NCI-H146 treated with DMSO at 0.1 percent for 48 hours (cell line): ENCODE measurements at regions not wholly inside any gene's neighbourhood (a gene's known extent, or its start where the extent isn't known, plus 50 kb on each side); places are given as distances from the start of the nearest gene placed in this dataset.
"Not testable (repeated sequence)": the region's sequence is repeated elsewhere in the genome, so short reads cannot be mapped to it uniquely, and the experiment has no call there.

ENCODE experiments used
- DNase-seq: peaks from one replicate; lab custom pipeline; 2025; ENCODE audit not compliant: unreplicated experiment; lab: John Stamatoyannopoulos, UW

- DNase-seq = no peak
These were observed 116.5 kb upstream of the OLIG3 start for GRCh38 chr6:137610702-137611101.

- DNase-seq = no peak
These were observed 129.1 kb upstream of the OLIG3 start for GRCh38 chr6:137623293-137623692.

DNA sequence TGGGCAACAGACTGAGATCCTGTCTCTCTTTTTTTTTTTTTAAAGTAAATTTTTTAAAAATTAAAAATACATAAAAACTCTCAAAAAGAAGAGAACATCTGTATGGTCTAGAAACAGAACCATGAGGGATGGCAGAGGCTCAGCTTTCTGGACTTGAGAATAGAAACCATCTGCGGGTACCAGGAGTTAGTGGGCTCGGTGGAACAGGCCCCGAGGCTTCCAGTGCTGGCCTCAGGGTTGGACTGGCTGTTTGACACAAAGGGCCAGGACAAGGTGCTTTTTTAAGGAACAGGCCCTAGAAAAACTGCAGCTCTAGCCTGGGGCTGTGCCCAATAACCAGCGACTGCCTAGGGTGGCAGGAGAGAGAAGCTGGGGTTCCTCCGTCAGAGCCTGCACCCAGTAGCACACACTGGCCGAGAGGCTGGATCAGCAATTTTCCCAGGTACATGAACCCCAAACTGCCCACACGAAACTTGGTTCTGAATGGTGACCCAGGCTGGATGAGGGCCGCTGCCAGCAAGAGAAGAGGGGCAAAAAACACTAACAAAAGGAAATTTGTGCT is 131.0 kb upstream of the OLIG3 start:
- no peak for DNase-seq

DNA sequence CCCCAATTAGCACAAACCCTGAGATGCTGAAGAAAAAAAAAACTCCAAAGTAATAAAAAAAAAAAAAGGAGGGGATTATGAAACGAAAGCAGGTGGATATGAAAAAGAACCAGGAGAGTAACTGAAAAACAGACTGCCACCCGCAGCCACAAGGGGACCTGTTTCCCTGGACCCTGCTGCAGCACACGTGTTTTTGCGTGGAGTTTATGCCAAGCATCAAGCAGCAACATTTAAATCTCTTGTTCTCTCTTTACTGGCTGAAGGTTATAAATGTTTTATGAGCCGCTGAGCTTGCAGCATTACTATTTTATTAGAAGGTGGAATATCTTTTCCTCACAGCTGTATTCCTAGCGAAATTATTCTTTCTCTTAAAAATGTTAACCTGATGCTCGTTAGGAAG is 131.6 kb upstream of the OLIG3 start:
- DNase-seq = no peak

- DNase-seq = no peak
These were observed 136.5 kb upstream of the OLIG3 start for GRCh38 chr6:137630666-137631065.

DNA sequence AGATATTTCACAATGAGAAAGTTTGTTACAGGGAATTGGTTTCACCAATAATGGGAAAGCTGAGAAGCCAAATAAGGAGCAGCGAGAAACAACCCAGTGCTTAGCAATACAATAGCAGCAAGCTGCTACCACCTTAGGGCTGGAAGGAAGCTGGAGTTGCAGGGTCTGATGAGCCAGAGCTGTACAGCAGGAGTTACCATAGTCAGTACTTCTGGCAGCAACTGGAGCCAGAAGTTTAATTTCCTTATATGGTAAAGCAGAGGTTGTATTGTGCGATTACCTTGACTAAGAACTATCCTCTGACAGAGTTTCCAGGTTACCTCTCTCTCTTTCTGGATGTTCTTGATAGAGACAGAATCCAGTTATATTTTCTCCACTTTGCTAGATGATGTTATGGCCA is 137.1 kb upstream of the OLIG3 start:
- DNase-seq = no peak

DNA sequence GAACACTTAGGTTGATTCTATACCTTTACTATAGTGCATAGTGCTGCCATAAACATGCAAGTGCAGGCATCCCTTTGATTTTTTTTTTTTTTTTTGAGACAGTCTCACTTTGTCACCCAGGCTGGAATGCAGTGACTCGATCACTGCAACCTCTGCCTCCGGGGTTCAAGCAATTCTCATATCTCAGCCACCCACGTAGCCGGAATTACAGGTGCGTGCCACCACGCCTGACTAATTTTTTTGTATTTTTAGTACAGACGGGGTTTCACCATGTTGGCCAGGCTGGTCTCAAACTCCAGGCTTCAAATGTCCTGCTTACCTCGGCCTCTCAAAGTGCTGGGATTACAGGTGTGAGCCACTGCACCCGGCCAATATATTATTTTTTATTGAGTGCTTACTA is 140.0 kb upstream of the OLIG3 start:
- not testable (repeated sequence) for DNase-seq

GRCh38 chr6:137637121-137637520 is 142.9 kb upstream of the OLIG3 start:
- no peak for DNase-seq

DNA sequence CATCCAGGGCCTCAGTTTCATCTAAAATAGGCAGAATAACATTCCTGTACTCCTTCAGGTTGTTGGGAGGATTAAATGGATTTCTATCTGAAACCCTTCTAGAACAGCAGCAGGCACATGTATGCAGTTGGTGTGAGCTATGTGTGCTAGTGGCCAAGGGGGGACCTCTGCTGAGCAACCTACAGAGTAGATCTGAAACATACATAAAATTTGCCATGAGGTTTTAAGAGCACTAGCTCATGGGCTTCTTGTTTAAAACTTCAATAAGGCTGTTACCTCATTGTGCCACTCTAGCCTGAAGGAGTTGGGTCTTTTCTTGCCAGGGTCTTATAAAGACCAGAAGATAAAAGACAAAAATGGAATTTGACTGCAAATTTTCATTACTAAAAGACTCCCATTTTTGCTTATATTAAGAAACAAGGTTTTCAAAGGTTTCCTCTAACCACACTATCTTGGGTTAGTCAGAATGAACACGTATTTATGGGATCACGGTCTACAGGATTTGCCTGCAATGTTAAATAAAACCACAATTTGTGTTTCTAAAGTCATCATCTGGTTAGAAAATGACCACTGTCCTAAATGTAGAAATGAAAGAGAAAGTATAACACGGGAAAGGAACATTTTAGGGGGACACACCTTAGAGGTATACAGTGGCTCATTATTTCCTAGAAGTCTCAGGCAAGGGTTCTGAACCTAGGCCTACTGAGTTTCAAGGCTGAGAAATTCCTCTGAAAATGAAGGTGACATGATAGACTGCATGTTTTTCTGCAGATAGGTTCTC is 144.9 kb upstream of the OLIG3 start:
- no peak for DNase-seq

- DNase-seq = no peak
These were observed 145.9 kb upstream of the OLIG3 start for GRCh38 chr6:137640086-137640485.

DNA sequence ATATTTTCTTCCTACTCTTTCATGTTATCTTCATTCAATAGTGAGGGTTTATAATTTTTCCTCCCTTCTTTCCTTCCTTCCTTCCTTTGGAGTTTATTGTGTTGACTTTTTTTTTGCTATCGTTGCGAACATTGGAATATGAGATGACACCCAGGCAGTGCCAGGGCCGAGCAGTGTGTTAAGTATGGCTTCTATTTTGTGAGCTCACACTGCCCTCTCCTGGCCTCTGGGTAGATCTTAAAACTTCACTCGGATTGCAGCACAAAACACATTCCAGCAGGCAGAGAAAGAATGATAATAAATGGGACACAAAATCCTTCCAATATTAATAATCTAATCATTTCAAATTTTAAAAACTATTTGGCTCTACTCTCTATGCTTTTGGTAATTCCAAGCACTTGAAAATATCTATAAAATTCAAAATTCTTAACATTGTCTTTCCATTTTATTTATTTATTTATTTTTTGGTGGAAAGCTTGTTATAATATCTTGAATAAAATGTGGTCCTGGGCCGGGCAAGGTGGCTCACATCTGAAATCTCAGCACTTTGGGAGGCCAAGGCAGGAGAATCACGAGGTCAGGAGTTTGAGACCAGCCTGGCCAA is 147.4 kb upstream of the OLIG3 start:
- DNase-seq = peak; percentile 41

DNA sequence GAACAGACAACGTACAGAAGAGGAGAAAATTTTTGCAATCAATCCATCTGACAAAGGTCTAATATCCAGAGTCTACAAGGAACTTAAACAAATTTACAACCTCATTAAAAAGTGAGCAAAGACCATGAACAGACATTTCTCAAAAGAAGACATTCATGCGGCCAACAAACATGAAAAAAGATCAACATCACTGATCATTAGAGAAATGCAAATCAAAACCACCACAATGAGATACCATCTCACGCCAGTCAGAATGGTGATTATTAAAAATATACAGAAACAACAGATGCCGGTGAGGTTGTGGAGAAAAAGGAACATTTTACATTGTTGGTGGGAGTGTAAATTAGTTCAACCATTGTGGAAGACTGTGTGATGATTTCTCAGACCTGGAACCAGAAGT is 149.0 kb upstream of the OLIG3 start:
- not testable (repeated sequence) for DNase-seq

DNA sequence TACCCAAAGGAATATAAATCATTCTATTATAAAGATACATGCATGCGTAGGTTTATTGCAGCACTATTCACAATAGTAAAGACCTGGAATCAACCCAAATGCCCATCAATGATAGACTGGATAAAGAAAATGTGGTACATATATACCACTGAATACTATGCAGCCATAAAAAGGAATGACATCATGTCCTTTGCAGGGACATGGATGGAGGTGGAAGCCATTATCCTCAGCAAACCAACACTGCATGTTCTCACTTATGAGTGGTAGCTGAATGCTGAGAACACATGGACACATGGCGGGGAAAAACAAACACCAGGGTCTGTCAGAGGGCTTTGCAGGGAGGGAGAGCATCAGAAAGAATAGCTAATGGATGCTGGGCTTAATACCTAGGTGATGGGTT is 149.4 kb upstream of the OLIG3 start:
- not testable (repeated sequence) for DNase-seq

- DNase-seq = no peak
These were observed 151.7 kb upstream of the OLIG3 start for GRCh38 chr6:137645850-137646249.

DNA sequence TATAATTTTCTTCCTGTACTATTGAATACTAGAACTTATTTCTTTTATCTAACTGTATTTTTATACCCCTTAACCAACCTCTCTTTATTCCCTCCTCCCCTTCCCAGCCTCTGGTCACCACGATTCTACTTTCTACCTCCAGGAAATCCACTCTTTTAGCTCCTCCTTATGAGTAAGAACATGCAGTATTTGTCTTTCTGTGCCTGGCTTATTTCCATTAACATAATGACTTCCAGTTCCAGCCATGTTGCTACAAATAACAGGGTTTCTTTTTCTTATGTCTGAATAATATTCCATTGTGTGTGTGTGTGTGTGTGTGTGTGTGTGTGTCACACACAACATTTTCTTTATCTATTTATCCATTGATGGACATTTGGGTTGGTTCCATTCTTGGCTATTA is 152.3 kb upstream of the OLIG3 start:
- DNase-seq = no peak

GRCh38 chr6:137647762-137648447 is 153.7 kb upstream of the OLIG3 start:
- DNase-seq = no peak

DNA sequence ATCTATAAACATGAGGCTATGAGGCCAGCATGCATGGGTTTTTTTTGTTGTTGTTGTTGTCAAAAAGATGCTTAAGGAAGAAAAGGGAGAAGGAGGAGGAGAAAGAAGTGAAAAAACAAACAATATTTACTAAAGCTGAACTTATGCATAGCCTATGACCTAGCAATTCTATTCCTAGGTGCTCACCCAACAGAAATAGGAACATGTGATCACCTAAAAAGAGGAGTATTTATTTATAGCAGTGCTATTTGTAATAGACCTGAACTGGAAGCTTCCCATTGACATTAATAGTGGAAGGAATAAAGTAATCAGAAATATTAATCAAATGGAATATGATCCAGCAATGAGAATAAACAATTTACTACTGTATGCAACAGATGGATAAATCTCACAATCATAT is 156.5 kb upstream of the OLIG3 start:
- no peak for DNase-seq

DNA sequence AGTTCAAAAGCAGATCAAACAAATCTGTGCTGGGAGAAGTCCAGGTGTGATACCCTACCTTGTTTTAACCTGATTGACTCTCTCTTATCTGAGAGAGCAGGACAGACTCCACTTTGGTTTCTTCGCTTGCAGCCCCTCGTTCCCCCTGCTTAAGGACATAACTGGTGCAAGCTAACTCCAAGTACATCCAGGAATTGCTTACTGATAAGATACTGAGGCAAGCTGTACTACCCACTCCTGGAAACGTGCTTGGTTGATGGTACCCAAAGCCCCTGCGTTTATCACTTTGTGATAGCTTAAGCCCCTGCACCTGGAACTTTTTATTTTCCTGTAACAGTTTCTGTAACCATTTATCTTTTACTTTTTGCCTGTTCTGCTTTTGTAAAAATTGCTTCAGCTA is 157.0 kb upstream of the OLIG3 start:
- DNase-seq = no peak

- DNase-seq = no peak
These were observed 157.6 kb upstream of the OLIG3 start for GRCh38 chr6:137651591-137652335.

GRCh38 chr6:137652961-137653705 is 158.9 kb upstream of the OLIG3 start:
- no peak for DNase-seq

GRCh38 chr6:137653706-137654059 is 159.5 kb upstream of the OLIG3 start:
- no peak for DNase-seq
